ENCODE measurements at regions not wholly inside any gene's neighbourhood (a gene's known extent, or its start where the extent isn't known, plus 50 kb on each side); places are given as distances from the start of the nearest gene placed in this dataset.

DNA sequence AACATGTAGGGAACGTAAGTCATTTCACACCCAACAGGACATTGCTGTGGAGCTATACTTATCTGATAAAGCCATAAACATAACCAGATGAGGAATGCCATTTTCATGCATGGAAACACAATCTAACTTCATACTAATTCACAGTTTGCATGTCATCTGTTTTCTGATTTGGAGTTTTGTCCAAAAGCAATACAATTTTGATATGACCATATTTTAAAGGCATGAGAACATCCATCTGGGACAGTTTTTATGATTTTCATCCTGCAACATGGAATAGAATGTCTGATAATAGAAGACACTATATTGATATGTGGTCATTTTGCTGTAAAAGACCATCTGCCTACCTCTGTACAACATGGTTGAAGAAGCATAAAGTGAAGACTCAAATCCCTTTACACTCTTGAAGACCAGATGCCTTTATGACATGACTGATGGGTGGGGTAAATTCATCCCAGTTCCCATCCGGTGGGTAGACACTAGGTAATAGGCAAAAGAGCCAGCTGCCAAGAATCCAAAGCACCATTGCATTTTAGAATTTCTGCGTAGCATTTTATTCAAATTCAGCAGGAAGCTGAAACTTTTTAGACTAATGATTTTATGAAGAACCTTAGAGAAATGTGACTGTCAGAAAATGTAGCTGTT, 309.8 kb downstream of the LMO7 start:
- no peak for DNase-seq (ENCODE audit: low spot score)

- no peak for DNase-seq (ENCODE audit: low spot score)
These were observed 302.9 kb downstream of the LMO7 start for GRCh38 chr13:75938811-75939560.

GRCh38 chr13:75936791-75937190, 300.7 kb downstream of the LMO7 start:
- DNase-seq (ENCODE audit: low spot score), result no peak

DNA sequence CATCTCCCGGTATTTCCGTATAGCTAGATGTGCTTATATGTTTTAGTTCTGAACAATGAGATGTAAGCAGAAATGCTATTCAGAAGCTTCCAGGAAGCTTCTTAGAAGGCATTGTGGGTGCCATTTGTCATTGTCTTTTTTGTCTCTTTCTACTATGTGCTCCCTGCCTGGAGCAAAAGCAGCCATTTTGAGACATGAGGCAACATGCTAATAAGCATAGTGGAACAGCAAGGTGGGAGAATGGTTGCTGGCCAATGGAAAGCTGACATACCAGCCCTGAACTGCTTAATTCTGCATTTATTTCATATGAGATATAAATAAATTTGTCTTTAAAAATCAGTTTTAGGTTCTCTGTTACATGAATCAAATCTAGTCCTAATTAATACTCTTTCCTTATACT, 299.7 kb downstream of the LMO7 start:
- DNase-seq (ENCODE audit: low spot score), result no peak

DNA sequence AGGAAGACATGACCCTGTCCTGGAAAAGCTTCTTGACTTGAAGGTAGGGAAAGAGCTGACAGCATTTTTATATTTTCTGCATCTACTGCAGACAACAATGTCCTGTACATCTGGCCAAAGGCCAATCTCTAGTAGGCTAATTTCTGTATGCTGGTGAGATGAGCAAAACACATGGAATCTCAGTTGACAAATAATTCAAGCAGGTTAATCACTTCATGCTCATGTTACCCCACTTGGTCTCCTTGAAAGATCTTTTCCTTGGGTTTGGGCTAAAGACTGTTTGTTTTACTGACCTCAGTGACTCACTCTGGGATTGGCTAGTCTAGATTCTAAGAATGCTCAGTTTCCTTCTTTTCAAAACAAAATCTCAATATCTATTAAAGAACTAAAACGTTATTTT, 298.8 kb downstream of the LMO7 start:
- DNase-seq (ENCODE audit: low spot score), result no peak

DNA sequence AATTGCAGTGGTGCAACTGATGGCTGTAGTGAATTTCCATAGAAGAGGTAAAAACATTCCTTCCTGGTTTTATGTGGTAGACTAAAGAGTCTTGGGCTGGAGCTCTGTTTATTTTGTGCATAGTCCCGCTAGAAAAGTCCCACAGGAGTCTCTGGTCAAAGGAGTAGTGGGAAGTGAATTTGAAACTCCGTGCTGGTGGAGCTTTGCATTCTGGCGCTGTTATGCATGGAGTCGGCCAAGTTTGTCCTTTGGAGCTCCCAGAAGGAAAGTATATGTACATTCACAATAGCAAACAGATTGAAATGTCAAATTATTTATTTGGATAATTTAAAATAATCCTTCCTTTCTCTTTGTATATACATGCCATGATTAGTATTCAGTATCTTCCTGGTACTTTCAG, 296.5 kb downstream of the LMO7 start:
- no peak for DNase-seq (ENCODE audit: low spot score)

DNA sequence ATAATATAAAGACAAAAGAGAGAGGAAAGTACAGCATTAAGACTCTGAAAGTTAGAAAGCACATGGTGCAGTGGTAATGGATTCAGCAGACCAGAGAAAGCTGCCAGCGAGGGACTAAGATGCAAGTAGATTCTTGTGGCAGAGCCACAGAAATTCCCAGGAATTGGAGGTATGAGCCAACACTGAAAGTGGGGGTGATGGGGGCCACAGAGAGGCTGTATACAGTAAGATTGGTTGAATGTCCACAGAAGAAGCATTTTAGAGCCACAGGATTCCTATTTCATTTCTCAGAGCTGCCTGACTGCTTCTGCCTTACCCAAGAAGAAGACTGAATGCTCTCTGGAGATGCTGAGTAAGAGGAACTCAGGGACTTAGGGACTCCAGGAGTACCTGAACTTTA, 295.0 kb downstream of the LMO7 start:
- DNase-seq (ENCODE audit: low spot score), result no peak

- no peak for DNase-seq (ENCODE audit: low spot score)
These were observed 292.9 kb downstream of the LMO7 start for GRCh38 chr13:75929076-75929475.

GRCh38 chr13:75927183-75927669, 291.1 kb downstream of the LMO7 start:
- no peak for DNase-seq (ENCODE audit: low spot score)

DNA sequence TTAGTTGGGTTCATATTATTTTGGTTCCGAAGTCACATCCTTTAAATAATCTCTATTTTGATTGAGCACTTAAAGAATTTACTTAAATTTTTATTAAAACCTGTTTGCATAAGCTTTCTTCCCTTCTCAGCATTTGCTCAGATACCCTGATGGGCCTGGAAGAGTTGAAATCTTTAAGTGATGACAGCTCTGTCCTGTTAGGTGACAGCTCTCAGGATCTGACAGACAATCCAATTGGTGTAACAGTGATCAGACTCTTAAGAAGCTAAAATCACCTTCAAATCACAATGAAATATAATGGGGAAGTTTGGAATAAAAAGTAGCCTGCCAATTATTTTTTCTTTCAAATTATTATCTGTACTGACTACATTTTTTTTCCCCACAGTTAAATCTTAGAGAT, 284.4 kb downstream of the LMO7 start:
- no peak for DNase-seq (ENCODE audit: low spot score)

DNA sequence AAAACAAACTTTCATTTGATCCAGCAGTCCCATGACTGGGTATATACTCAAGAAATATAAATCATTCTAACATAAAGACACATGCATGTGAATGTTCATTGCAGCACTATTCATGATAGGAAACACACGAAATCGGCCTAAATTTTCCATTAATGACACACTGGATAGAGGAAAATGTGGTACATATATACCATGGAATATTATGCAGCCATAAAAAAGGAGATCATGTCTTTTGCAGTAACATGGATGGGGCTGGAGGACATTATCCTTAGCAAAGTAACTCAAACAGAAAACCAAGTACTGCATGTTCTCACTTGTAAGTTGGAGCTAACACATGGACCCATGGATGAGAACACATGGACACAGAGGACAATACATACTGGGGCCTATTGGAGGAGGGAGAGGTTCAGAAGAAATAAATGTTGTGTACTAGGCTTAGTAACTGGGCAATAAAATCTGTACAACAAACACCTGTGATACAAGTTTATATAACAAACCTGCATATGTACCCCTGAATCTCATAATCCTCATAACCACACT, 283.6 kb downstream of the LMO7 start:
- DNase-seq (ENCODE audit: low spot score), result no peak

DNA sequence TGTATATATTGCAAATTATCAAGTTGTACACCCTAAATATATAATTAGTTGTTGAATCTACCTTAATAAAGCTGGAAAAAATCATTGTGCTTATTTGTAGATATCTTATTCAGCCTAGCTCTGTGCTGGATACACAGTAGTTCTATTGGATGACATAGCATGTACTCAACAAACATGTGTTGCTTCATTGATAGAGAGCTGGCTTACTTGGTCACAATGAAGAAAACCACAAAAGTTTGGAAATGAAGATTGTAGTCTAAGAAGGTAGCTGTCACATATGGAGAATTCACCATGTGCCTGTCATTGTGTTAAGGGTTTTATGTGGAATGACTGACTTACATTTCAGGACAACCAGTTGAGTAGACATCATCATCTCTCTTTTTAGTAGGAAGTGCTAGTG, 278.9 kb downstream of the LMO7 start:
- DNase-seq (ENCODE audit: low spot score), result no peak

DNA sequence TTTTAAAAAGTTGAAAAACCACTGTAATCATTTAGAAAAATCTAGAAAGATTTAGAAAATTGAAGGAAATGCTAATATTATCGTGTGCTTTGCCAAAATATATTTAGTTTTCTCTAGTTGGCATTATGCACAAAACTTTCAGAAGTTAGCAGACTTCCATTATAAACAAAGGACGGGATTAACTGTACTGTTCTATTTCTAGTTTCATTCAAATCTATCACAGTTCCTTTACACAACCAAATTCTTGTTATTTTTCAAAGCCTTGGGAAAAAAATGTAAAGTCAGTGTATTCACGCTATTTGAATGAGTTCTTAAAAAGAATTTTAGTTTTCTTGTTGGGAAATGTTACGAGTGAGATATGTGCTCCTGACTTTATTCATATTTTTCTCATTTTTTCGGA, 277.8 kb downstream of the LMO7 start:
- no peak for DNase-seq (ENCODE audit: low spot score)

- DNase-seq (ENCODE audit: low spot score), result no peak
These were observed 274.5 kb downstream of the LMO7 start for GRCh38 chr13:75910591-75910990.

Data from putamen (tissue), 1 donor.